OCI-LY1 (cell line): ENCODE measurements at regions not wholly inside any gene's neighbourhood (a gene's known extent, or its start where the extent isn't known, plus 50 kb on each side); places are given as distances from the start of the nearest gene placed in this dataset.
A peak's percentile ranks its signal among the peaks of the same experiment; 100 is the strongest.

Experiments
- H2AFZ ChIP-seq: fragments of 200-600 bp; sonication (generic), shearing (Covaris generic); 2 replicates; pipeline ENCODE4 v1.6.0; 2014; ENCODE audit warnings: antibody characterized with exemption, mild to moderate bottlenecking, low read length
- H3F3A ChIP-seq: fragments of 200-600 bp; sonication (generic), shearing (Covaris generic); 2 replicates; pipeline ENCODE4 v1.6.0; 2014; ENCODE audit warnings: mild to moderate bottlenecking, antibody characterized with exemption, low read length, moderate library complexity; ENCODE audit not compliant: insufficient read depth
- H3K27ac ChIP-seq: fragments of 200-600 bp; sonication (generic); 2 replicates; pipeline ENCODE4 v1.5.1; 2014; ENCODE audit warnings: low read length, mixed run types, mild to moderate bottlenecking, low read depth; ENCODE audit not compliant: poor library complexity, severe bottlenecking
- H3K27me3 ChIP-seq: fragments of 200-600 bp; sonication (generic); 2 replicates; pipeline ENCODE4 v1.6.0; 2014; ENCODE audit warnings: antibody characterized with exemption, mild to moderate bottlenecking, low read length, moderate library complexity; ENCODE audit not compliant: insufficient read depth
- H3K36me3 ChIP-seq: fragments of 200-600 bp; sonication (generic); 2 replicates; pipeline ENCODE4 v1.6.1; 2014; ENCODE audit warnings: mild to moderate bottlenecking, antibody characterized with exemption, low read length, moderate library complexity, mixed read lengths; ENCODE audit not compliant: insufficient read depth
- H3K4me1 ChIP-seq: fragments of 200-600 bp; sonication (generic); 2 replicates; pipeline ENCODE4 v1.5.1; 2014; ENCODE audit warnings: mild to moderate bottlenecking, low read length, moderate library complexity; ENCODE audit not compliant: insufficient read depth, severe bottlenecking
- H3K4me2 ChIP-seq: fragments of 200-600 bp; sonication (generic), shearing (Covaris generic); 2 replicates; pipeline ENCODE4 v1.6.1; 2014; ENCODE audit warnings: low read length
- H3K4me3 ChIP-seq: fragments of 200-600 bp; sonication (generic); 2 replicates; pipeline ENCODE4 v1.5.1; 2014; ENCODE audit warnings: low read length, low read depth, mild to moderate bottlenecking, mixed read lengths; ENCODE audit not compliant: poor library complexity, severe bottlenecking
- H3K79me2 ChIP-seq: fragments of 200-600 bp; shearing (Covaris generic); 2 replicates; pipeline ENCODE4 v1.6.1; 2016; ENCODE audit warnings: mixed run types, low read length, mixed read lengths; ENCODE audit not compliant: insufficient read depth
- H3K9ac ChIP-seq: fragments of 200-600 bp; sonication (generic), shearing (Covaris generic); 2 replicates; pipeline ENCODE4 v1.6.1; 2014; ENCODE audit warnings: mild to moderate bottlenecking, low read length, mixed read lengths
- H3K9me2 ChIP-seq: fragments of 200-600 bp; sonication (generic), shearing (Covaris generic); 2 replicates; pipeline ENCODE4 v1.6.1; 2014; ENCODE audit warnings: low read depth, mild to moderate bottlenecking, low read length, mixed read lengths
- H3K9me3 ChIP-seq: fragments of 200-600 bp; shearing (Covaris generic); 2 replicates; pipeline ENCODE4 v1.6.1; 2014; ENCODE audit warnings: low read length, mixed read lengths
- H4K20me1 ChIP-seq: fragments of 200-600 bp; sonication (generic), shearing (Covaris generic); 2 replicates; pipeline ENCODE4 v1.6.0; 2016; ENCODE audit warnings: mild to moderate bottlenecking, low read length; ENCODE audit not compliant: insufficient read depth
- EZH2 ChIP-seq: fragments of 200-600 bp; sonication (generic), shearing (Covaris generic); IDR thresholded peaks from 2 replicates; pipeline ENCODE4 v1.8.0; 2017; ENCODE audit warnings: borderline replicate concordance, mixed run types, mild to moderate bottlenecking, antibody characterized with exemption, low read length, moderate library complexity, mixed read lengths
- TF ChIP-seq, protein P1 (sequence below): fragments of 200-600 bp; sonication (generic), shearing (Covaris generic); IDR thresholded peaks from 2 replicates; pipeline ENCODE4 v1.5.1; 2017; ENCODE audit warnings: mild to moderate bottlenecking, antibody characterized with exemption, low read length, moderate library complexity, mixed read lengths

DNA sequence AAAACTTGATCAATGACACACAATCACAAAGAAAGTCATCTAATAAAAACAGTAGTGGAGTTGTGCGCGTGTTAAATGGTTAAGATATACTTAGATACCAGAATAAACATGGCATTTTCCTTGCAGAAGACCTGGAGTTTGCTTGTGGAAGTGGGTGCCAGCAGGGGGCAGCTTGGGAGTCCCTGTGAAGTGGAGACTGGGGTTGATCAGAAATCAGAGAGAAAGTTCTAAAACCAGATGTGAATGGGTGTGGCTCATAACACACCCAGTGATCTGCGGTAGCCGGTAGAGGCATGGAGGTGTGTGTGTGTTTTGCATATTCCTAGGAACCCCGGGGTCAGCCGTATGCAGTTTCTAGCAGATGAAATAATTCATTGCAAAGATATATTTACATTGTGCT, 300.1 kb upstream of the TRIB2 start:
- Histone ChIP-seq H3K27me3 (no peaks in the 10 kb centered on the region), H3K9me2 (no peaks in the 10 kb centered on the region), H3K79me2 (no peaks in the 10 kb centered on the region), H3K9me3 (0 out of 2 replicates have a peak, but pooled peaks cover 3% of the 10 kb centered on the region), H3K36me3 (no peaks in the 10 kb centered on the region), H3K4me2 (no peak overlapping the region), H3K27ac (no peak overlapping the region), H3K4me3 (no peak overlapping the region), H3K9ac (no peak overlapping the region), H4K20me1 (no peaks in the 10 kb centered on the region), H3K4me1 (peaks cover 10% of the 10 kb centered on the region), H2AFZ (no peak overlapping the region), H3F3A (no peaks in the 10 kb centered on the region)
- TF ChIP-seq, protein P1, sequence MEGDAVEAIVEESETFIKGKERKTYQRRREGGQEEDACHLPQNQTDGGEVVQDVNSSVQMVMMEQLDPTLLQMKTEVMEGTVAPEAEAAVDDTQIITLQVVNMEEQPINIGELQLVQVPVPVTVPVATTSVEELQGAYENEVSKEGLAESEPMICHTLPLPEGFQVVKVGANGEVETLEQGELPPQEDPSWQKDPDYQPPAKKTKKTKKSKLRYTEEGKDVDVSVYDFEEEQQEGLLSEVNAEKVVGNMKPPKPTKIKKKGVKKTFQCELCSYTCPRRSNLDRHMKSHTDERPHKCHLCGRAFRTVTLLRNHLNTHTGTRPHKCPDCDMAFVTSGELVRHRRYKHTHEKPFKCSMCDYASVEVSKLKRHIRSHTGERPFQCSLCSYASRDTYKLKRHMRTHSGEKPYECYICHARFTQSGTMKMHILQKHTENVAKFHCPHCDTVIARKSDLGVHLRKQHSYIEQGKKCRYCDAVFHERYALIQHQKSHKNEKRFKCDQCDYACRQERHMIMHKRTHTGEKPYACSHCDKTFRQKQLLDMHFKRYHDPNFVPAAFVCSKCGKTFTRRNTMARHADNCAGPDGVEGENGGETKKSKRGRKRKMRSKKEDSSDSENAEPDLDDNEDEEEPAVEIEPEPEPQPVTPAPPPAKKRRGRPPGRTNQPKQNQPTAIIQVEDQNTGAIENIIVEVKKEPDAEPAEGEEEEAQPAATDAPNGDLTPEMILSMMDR, result peak; percentile 45; the same call in 1 of the 2 replicates
- TF ChIP-seq EZH2, result no peak

DNA sequence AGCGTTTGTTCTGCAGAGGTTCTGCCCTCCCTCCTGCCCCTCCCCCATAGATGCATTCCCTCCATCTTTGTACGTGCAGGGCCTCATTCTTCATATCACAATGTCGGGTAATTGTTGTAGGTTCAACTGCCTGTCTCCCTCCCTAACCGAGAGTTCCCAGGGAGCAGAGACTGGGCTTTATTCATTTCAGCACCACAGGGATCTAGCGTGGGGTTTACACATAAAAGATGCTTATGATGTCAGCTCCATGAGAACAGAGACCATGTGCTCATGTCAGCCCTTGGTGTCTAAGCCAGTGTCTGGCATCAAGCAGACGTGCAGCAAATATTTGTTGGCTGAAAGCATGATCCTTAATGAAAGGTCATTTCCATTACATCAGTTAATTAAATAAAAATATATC, 298.9 kb upstream of the TRIB2 start:
- Histone ChIP-seq H3K4me1 (peaks cover 4% of the 10 kb centered on the region), H3K27ac (no peak overlapping the region), H3K4me2 (no peak overlapping the region), H4K20me1 (no peaks in the 10 kb centered on the region), H3K36me3 (no peaks in the 10 kb centered on the region), H3K79me2 (no peaks in the 10 kb centered on the region), H3K9me3 (0 out of 2 replicates have a peak, but pooled peaks cover 3% of the 10 kb centered on the region), H2AFZ (no peak overlapping the region), H3K27me3 (no peaks in the 10 kb centered on the region), H3K4me3 (no peak overlapping the region), H3K9me2 (no peaks in the 10 kb centered on the region), H3K9ac (no peak overlapping the region), H3F3A (no peaks in the 10 kb centered on the region)
- no peak for TF ChIP-seq EZH2
- TF ChIP-seq, protein P1, result no peak

DNA sequence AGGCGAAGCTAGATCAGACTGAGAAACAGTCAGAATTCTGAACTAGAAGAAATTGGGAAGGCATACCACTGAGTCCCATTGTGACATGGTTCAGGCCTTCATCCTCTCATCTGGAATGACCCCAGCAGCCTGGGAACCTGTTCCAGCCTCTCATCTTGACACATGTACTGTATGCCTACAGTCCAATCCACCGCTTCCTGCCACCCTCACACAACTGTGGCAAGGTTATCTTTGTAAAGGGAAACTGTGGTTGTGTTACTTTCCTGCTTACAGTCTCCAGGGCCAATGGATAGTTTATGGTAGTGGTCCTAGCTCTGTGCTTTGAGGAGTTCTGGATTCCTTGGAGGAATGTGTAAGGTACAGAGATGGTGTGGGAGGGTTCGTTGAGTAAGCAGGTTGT, 296.9 kb upstream of the TRIB2 start:
- H2AFZ ChIP-seq, result no peak overlapping the region
- no peaks in the 10 kb centered on the region for H3K27me3 ChIP-seq
- H3K79me2 ChIP-seq, result no peaks in the 10 kb centered on the region
- H4K20me1 ChIP-seq, result no peaks in the 10 kb centered on the region
- H3K9me2 ChIP-seq, result no peaks in the 10 kb centered on the region
- no peak overlapping the region for H3K9ac ChIP-seq
- H3K4me1 ChIP-seq, result no peaks in the 10 kb centered on the region
- no peak overlapping the region for H3K4me2 ChIP-seq
- H3K9me3 ChIP-seq, result 0 out of 2 replicates have a peak, but pooled peaks cover 3% of the 10 kb centered on the region
- H3K36me3 ChIP-seq, result no peaks in the 10 kb centered on the region
- no peak for TF ChIP-seq EZH2
- TF ChIP-seq, protein P1, result no peak
- H3K27ac ChIP-seq, result no peak overlapping the region
- H3F3A ChIP-seq, result no peaks in the 10 kb centered on the region
- no peak overlapping the region for H3K4me3 ChIP-seq
